IMR-90 (cell line): ENCODE measurements at regions not wholly inside any gene's neighbourhood (a gene's known extent, or its start where the extent isn't known, plus 50 kb on each side); places are given as distances from the start of the nearest gene placed in this dataset.
"Not testable (repeated sequence)": the region's sequence is repeated elsewhere in the genome, so short reads cannot be mapped to it uniquely, and the experiment has no call there.

Experiments used
- BHLHE40 ChIP-seq: fragments of 150-350 bp; IDR thresholded peaks from 2 replicates; pipeline ENCODE4 v1.6.1; 2016; ENCODE audit warnings: mild to moderate bottlenecking, low read depth, low read length
- CEBPB ChIP-seq: IDR thresholded peaks from 2 replicates; pipeline ENCODE4 v1.6.1; 2012; ENCODE audit warnings: low read depth, low read length, improper control_type of control experiment
- CHD1 ChIP-seq: IDR thresholded peaks from 2 replicates; pipeline ENCODE4 v1.6.1; 2012; ENCODE audit warnings: low read depth, low read length, improper control_type of control experiment
- MAFK ChIP-seq: IDR thresholded peaks from 2 replicates; pipeline ENCODE4 v1.6.1; 2012; ENCODE audit warnings: low read depth, low read length, improper control_type of control experiment
- POLR2A ChIP-seq: IDR thresholded peaks from 2 replicates; pipeline ENCODE4 v1.6.1; 2012; ENCODE audit warnings: mild to moderate bottlenecking, low read depth, low read length
- RAD21 ChIP-seq: IDR thresholded peaks from 2 replicates; pipeline ENCODE4 v1.6.1; 2012; ENCODE audit warnings: low read length, improper control_type of control experiment
- RFX5 ChIP-seq: IDR thresholded peaks from 2 replicates; pipeline ENCODE4 v1.8.0; 2012; ENCODE audit warnings: low read depth, mild to moderate bottlenecking, low read length, moderate library complexity
- USF2 ChIP-seq: fragments of 150-350 bp; IDR thresholded peaks from 2 replicates; pipeline ENCODE4 v1.6.1; 2017; ENCODE audit warnings: mild to moderate bottlenecking, antibody characterized with exemption, low read length, low read depth
- TF ChIP-seq, protein P1 (sequence below): conservative IDR thresholded peaks from 2 replicates; pipeline ENCODE4 v1.5.1; 2012; ENCODE audit warnings: mild to moderate bottlenecking, low read depth, low read length, improper control_type of control experiment

- TF ChIP-seq, protein P1, sequence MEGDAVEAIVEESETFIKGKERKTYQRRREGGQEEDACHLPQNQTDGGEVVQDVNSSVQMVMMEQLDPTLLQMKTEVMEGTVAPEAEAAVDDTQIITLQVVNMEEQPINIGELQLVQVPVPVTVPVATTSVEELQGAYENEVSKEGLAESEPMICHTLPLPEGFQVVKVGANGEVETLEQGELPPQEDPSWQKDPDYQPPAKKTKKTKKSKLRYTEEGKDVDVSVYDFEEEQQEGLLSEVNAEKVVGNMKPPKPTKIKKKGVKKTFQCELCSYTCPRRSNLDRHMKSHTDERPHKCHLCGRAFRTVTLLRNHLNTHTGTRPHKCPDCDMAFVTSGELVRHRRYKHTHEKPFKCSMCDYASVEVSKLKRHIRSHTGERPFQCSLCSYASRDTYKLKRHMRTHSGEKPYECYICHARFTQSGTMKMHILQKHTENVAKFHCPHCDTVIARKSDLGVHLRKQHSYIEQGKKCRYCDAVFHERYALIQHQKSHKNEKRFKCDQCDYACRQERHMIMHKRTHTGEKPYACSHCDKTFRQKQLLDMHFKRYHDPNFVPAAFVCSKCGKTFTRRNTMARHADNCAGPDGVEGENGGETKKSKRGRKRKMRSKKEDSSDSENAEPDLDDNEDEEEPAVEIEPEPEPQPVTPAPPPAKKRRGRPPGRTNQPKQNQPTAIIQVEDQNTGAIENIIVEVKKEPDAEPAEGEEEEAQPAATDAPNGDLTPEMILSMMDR: not testable (repeated sequence)
- not testable (repeated sequence) for TF ChIP-seq RAD21, USF2, RFX5, POLR2A, CHD1, CEBPB, BHLHE40, MAFK
Observed at GRCh38 chr21:27949093-27949492, 982.2 kb upstream of the ADAMTS5 start.
